SK-N-SH treated with all-trans-retinoic acid at 6 μM for 48 hours (cell line): ENCODE measurements at regions not wholly inside any gene's neighbourhood (a gene's known extent, or its start where the extent isn't known, plus 50 kb on each side); places are given as distances from the start of the nearest gene placed in this dataset.
A peak's percentile ranks its signal among the peaks of the same experiment; 100 is the strongest.

ENCODE experiments used
- ATAC-seq: fragments of 200-7000 bp; cut with Tn5 transposase; 3 replicates; pipeline ENCODE4 v1.9.1; 2020; ENCODE audit warnings: mild to moderate bottlenecking, moderate library complexity
- ARNTL ChIP-seq: fragments of 450-650 bp; formaldehyde crosslinking; IDR thresholded peaks from 2 replicates; pipeline ENCODE4 v1.5.0; 2020; ENCODE audit warnings: low read depth, mild to moderate bottlenecking, moderate library complexity, borderline replicate concordance
- BACH2 ChIP-seq: fragments of 250-450 bp; sonication (Bioruptor Pico); IDR thresholded peaks from 2 replicates; pipeline ENCODE4 v1.9.0; 2021; ENCODE audit warnings: mild to moderate bottlenecking, borderline replicate concordance
- CSDC2 ChIP-seq: fragments of 250-450 bp; sonication (Bioruptor Pico); IDR thresholded peaks from 2 replicates; pipeline ENCODE4 v1.5.0; 2020; ENCODE audit warnings: mild to moderate bottlenecking, moderate library complexity
- CSRNP3 ChIP-seq: fragments of 250-450 bp; sonication (Bioruptor Pico); IDR thresholded peaks from 2 replicates; pipeline ENCODE4 v1.5.1; 2021; ENCODE audit warnings: mild to moderate bottlenecking, moderate library complexity
- ESRRG ChIP-seq: fragments of 250-450 bp; sonication (Bioruptor Pico); IDR thresholded peaks from 2 replicates; pipeline ENCODE4 v1.6.1; 2021; ENCODE audit warnings: mild to moderate bottlenecking
- GLIS3 ChIP-seq: fragments of 250-450 bp; sonication (Bioruptor Pico); IDR thresholded peaks from 2 replicates; pipeline ENCODE4 v1.5.0; 2020; ENCODE audit warnings: mild to moderate bottlenecking, moderate library complexity
- ISL1 ChIP-seq: fragments of 250-450 bp; sonication (Bioruptor Pico); IDR thresholded peaks from 2 replicates; pipeline ENCODE4 v2.1.2; 2022; ENCODE audit warnings: mild to moderate bottlenecking, moderate library complexity
- OSR1 ChIP-seq: fragments of 250-450 bp; sonication (Bioruptor Pico); IDR thresholded peaks from 2 replicates; pipeline ENCODE4 v1.8.0; 2022; ENCODE audit warnings: moderate library complexity, mild to moderate bottlenecking, inconsistent platforms
- PPARA ChIP-seq: fragments of 250-450 bp; sonication (Bioruptor Pico); IDR thresholded peaks from 2 replicates; pipeline ENCODE4 v1.5.0; 2020; ENCODE audit warnings: mild to moderate bottlenecking, borderline replicate concordance
- TCF4 ChIP-seq: fragments of 250-450 bp; sonication (Bioruptor Pico); IDR thresholded peaks from 2 replicates; pipeline ENCODE4 v1.8.0; 2021; ENCODE audit warnings: mild to moderate bottlenecking, moderate library complexity, borderline replicate concordance
- TOX ChIP-seq: fragments of 250-450 bp; sonication (Bioruptor Pico); IDR thresholded peaks from 2 replicates; pipeline ENCODE4 v1.8.0; 2021; ENCODE audit warnings: mild to moderate bottlenecking, moderate library complexity, borderline replicate concordance
- TSHZ2 ChIP-seq: fragments of 250-450 bp; sonication (Bioruptor Pico); IDR thresholded peaks from 2 replicates; pipeline ENCODE4 v1.5.0; 2020; ENCODE audit warnings: mild to moderate bottlenecking, moderate library complexity
- ZC3H10 ChIP-seq: fragments of 250-450 bp; sonication (Bioruptor Pico); IDR thresholded peaks from 2 replicates; pipeline ENCODE4 v1.5.1; 2021; ENCODE audit warnings: mild to moderate bottlenecking, moderate library complexity
- ZFP30 ChIP-seq: fragments of 450-650 bp; formaldehyde crosslinking; IDR thresholded peaks from 2 replicates; pipeline ENCODE4 v1.5.0; 2022; ENCODE audit warnings: mild to moderate bottlenecking, moderate library complexity
- ZNF70 ChIP-seq: fragments of 450-650 bp; formaldehyde crosslinking; IDR thresholded peaks from 2 replicates; pipeline ENCODE4 v1.5.0; 2020; ENCODE audit warnings: mild to moderate bottlenecking, moderate library complexity
- ZNF8 ChIP-seq: fragments of 450-650 bp; formaldehyde crosslinking; IDR thresholded peaks from 2 replicates; pipeline ENCODE4 v1.5.0; 2020; ENCODE audit warnings: mild to moderate bottlenecking, moderate library complexity
- TF ChIP-seq, protein P1 (sequence below): fragments of 250-450 bp; sonication (Bioruptor Pico); IDR thresholded peaks from 2 replicates; pipeline ENCODE4 v1.8.0; 2020; ENCODE audit warnings: mild to moderate bottlenecking, moderate library complexity, borderline replicate concordance
- TF ChIP-seq, protein P2 (sequence below): fragments of 250-450 bp; sonication (Bioruptor Pico); IDR thresholded peaks from 2 replicates; pipeline ENCODE4 v1.8.0; 2021; ENCODE audit warnings: low read depth, mild to moderate bottlenecking, moderate library complexity, borderline replicate concordance

DNA sequence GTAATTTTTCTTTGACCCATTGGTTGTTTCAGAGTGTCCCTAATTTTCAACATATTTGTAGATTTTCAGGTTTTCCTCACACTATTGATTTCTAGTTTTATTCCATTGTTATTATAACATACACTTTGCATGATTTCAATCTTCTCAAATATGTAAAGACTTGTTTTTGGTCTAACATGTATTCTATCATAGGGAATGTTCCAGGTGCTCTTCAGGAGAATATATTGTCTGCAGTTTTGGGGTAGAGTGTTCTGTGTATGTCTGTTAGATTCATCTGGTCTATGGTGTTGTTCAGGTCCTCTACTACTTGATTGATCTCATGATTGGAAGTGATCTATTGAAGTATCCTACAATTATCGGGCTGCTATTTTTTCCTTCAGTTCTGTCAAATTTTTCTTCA lies 440.9 kb upstream of the MIR17HG start:
- ATAC-seq: no peak
- TF ChIP-seq ZNF70 (CRISPR knock-in tag): no peak
- no peak for TF ChIP-seq OSR1 (CRISPR knock-in tag)
- no peak for TF ChIP-seq PPARA (CRISPR knock-in tag)
- no peak for TF ChIP-seq ESRRG (CRISPR knock-in tag)
- TF ChIP-seq, protein P1, sequence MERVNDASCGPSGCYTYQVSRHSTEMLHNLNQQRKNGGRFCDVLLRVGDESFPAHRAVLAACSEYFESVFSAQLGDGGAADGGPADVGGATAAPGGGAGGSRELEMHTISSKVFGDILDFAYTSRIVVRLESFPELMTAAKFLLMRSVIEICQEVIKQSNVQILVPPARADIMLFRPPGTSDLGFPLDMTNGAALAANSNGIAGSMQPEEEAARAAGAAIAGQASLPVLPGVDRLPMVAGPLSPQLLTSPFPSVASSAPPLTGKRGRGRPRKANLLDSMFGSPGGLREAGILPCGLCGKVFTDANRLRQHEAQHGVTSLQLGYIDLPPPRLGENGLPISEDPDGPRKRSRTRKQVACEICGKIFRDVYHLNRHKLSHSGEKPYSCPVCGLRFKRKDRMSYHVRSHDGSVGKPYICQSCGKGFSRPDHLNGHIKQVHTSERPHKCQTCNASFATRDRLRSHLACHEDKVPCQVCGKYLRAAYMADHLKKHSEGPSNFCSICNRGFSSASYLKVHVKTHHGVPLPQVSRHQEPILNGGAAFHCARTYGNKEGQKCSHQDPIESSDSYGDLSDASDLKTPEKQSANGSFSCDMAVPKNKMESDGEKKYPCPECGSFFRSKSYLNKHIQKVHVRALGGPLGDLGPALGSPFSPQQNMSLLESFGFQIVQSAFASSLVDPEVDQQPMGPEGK (CRISPR knock-in tag): no peak

GRCh38 chr13:90908792-90909191 lies 438.7 kb upstream of the MIR17HG start:
- ATAC-seq: no peak
- TF ChIP-seq CSDC2 (CRISPR knock-in tag) (no peak), ZNF70 (CRISPR knock-in tag) (no peak), BACH2 (no peak), ZNF8 (no peak), GLIS3 (CRISPR knock-in tag) (no peak), CSRNP3 (no peak), TSHZ2 (CRISPR knock-in tag) (no peak), TOX (CRISPR knock-in tag) (no peak), ZFP30 (CRISPR knock-in tag) (no peak), PPARA (CRISPR knock-in tag) (no peak), ARNTL (CRISPR knock-in tag) (no peak), ZC3H10 (CRISPR knock-in tag) (no peak)
- TF ChIP-seq, protein P2, sequence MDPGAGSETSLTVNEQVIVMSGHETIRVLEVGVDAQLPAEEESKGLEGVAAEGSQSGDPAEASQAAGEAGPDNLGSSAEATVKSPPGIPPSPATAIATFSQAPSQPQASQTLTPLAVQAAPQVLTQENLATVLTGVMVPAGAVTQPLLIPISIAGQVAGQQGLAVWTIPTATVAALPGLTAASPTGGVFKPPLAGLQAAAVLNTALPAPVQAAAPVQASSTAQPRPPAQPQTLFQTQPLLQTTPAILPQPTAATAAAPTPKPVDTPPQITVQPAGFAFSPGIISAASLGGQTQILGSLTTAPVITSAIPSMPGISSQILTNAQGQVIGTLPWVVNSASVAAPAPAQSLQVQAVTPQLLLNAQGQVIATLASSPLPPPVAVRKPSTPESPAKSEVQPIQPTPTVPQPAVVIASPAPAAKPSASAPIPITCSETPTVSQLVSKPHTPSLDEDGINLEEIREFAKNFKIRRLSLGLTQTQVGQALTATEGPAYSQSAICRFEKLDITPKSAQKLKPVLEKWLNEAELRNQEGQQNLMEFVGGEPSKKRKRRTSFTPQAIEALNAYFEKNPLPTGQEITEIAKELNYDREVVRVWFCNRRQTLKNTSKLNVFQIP (CRISPR knock-in tag): no peak
- TF ChIP-seq, all 23 proteins: peak for 0

DNA sequence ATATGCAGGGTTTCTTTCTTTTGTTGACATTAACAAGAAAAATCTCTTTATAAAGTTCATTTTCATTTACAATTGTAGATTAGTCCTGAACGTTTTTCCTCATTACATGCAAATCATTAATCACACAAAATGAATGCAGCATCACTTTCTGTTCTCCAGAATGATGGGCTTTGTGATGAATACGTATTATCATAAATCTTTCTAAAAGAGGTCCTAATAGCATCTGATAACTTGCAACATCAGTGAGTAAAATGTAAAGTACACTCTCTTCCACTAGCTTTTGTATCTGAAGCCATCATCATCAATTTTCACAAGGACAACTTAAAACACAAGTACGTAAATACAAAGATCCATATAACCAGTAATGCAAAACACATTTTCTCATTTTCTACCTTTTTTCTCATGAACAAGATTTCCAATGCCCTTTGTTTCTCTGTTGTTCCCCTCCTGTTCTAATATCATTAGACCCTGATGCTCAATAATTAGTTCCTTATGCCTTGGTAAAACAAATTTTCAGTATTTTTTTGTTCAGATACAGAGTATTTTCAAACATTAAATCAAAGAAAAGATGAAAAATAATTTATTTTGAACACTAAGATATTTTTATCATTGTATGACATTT lies 437.4 kb upstream of the MIR17HG start:
- TF ChIP-seq TSHZ2 (CRISPR knock-in tag) (no peak), ZNF70 (CRISPR knock-in tag) (peak; percentile 70), ISL1 (CRISPR knock-in tag) (no peak), TCF4 (CRISPR knock-in tag) (peak; percentile 63)
- no peak for ATAC-seq
